ENCODE measurements at regions not wholly inside any gene's neighbourhood (a gene's known extent, or its start where the extent isn't known, plus 50 kb on each side); places are given as distances from the start of the nearest gene placed in this dataset.
"Not testable (repeated sequence)": the region's sequence is repeated elsewhere in the genome, so short reads cannot be mapped to it uniquely, and the experiment has no call there.

GRCh38 chr4:85177092-85177491 lies 210.6 kb upstream of the WDFY3 start:
- no peaks in the 10 kb centered on the region for H3K27me3 Mint-ChIP-seq
- H3K9me3 Mint-ChIP-seq: no peaks in the 10 kb centered on the region
- no peaks in the 10 kb centered on the region for H3K36me3 Mint-ChIP-seq (ENCODE audit: low read depth)
- ChIA-PET CTCF (no interaction called here), POLR2A (no interaction called here)
- no peaks in the 10 kb centered on the region for H3K4me1 Mint-ChIP-seq (ENCODE audit: low read depth)
- no peak for DNase-seq
- ATAC-seq: no peak
- H3K4me3 Mint-ChIP-seq: no peak overlapping the region
- TF ChIP-seq, protein P1, sequence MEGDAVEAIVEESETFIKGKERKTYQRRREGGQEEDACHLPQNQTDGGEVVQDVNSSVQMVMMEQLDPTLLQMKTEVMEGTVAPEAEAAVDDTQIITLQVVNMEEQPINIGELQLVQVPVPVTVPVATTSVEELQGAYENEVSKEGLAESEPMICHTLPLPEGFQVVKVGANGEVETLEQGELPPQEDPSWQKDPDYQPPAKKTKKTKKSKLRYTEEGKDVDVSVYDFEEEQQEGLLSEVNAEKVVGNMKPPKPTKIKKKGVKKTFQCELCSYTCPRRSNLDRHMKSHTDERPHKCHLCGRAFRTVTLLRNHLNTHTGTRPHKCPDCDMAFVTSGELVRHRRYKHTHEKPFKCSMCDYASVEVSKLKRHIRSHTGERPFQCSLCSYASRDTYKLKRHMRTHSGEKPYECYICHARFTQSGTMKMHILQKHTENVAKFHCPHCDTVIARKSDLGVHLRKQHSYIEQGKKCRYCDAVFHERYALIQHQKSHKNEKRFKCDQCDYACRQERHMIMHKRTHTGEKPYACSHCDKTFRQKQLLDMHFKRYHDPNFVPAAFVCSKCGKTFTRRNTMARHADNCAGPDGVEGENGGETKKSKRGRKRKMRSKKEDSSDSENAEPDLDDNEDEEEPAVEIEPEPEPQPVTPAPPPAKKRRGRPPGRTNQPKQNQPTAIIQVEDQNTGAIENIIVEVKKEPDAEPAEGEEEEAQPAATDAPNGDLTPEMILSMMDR (IDR thresholded peaks at IDR 0.05): no peak
- intact Hi-C loops (cut with micrococcal nuclease): no loop called here
- H3K27ac Mint-ChIP-seq: no peak overlapping the region

- CTCF ChIA-PET: no interaction called here
- ATAC-seq: no peak
- Mint-ChIP-seq H3K27me3 (no peaks in the 10 kb centered on the region), H3K9me3 (no peaks in the 10 kb centered on the region), H3K4me3 (no peak overlapping the region), H3K4me1 (ENCODE audit: low read depth) (no peaks in the 10 kb centered on the region), H3K27ac (no peak overlapping the region), H3K36me3 (ENCODE audit: low read depth) (no peaks in the 10 kb centered on the region)
- POLR2A ChIA-PET: no interaction called here
- TF ChIP-seq, protein P1 (IDR thresholded peaks at IDR 0.05): no peak
- DNase-seq: no peak
- intact Hi-C loops (cut with micrococcal nuclease): no loop called here
Measured at GRCh38 chr4:85177679-85178078, 211.2 kb upstream of the WDFY3 start.

- CTCF ChIA-PET: no interaction called here
- Mint-ChIP-seq H3K4me1 (ENCODE audit: low read depth) (no peaks in the 10 kb centered on the region), H3K4me3 (no peak overlapping the region), H3K9me3 (no peaks in the 10 kb centered on the region), H3K27me3 (no peaks in the 10 kb centered on the region), H3K27ac (no peak overlapping the region), H3K36me3 (ENCODE audit: low read depth) (no peaks in the 10 kb centered on the region)
- intact Hi-C loops (cut with micrococcal nuclease): no loop called here
- TF ChIP-seq, protein P1 (IDR thresholded peaks at IDR 0.05): no peak
- DNase-seq: no peak
- POLR2A ChIA-PET: no interaction called here
- no peak for ATAC-seq
Measured at GRCh38 chr4:85180533-85180932, 214.0 kb upstream of the WDFY3 start.

DNA sequence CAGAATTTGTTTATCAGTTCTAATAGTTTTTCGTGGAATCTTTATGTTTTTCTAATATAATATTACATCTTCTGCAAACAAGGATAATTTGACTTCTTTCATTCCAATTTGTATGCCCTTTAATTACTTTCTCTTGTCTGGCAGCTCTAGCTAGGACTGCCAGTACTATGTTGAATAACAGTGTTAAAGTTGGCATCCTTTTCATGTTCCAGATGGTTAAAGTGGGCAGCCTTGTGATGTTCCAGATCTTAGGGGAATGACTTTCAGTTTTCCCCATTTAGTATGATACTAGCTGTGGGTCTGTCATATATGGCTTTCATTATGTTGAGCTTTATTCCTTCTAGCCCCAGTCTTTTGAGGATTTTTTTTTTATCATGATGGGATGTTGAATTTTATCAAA lies 220.6 kb upstream of the WDFY3 start:
- H3K4me1 Mint-ChIP-seq (ENCODE audit: low read depth): no peaks in the 10 kb centered on the region
- ATAC-seq: no peak
- H3K4me3 Mint-ChIP-seq: no peak overlapping the region
- peaks cover 11% of the 10 kb centered on the region for H3K9me3 Mint-ChIP-seq
- intact Hi-C loops (cut with micrococcal nuclease): no loop called here
- H3K27me3 Mint-ChIP-seq: no peaks in the 10 kb centered on the region
- CTCF ChIA-PET: no interaction called here
- POLR2A ChIA-PET: no interaction called here
- H3K36me3 Mint-ChIP-seq (ENCODE audit: low read depth): no peaks in the 10 kb centered on the region
- H3K27ac Mint-ChIP-seq: no peak overlapping the region
- TF ChIP-seq, protein P1 (IDR thresholded peaks at IDR 0.05): no peak
- no peak for DNase-seq

DNA sequence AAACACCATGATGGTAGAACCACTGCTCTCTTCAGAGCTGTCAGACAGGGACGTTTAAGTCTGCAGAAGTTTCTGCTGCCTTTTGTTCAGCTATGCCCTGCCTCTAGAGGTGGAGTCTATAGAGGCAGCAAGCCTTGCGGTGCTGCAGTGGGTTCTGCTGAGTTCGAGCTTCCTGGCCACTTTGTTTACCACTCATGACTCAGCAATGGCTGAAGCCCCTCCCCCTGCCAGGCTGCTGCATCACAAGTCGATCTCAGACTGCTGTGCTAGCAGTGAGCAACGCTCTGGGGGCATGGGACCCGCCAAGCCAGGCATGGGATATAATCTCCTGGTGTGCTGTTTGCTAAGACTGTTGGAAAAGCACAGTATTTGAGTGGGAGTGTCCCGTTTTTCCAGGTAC lies 229.5 kb upstream of the WDFY3 start:
- H3K4me3 Mint-ChIP-seq; intact Hi-C loops (cut with micrococcal nuclease); CTCF ChIA-PET; ATAC-seq; DNase-seq; H3K27me3 Mint-ChIP-seq; POLR2A ChIA-PET; H3K27ac Mint-ChIP-seq; H3K4me1 Mint-ChIP-seq (ENCODE audit: low read depth); H3K36me3 Mint-ChIP-seq (ENCODE audit: low read depth): not testable (repeated sequence)
- peaks cover 28% of the 10 kb centered on the region for H3K9me3 Mint-ChIP-seq

- H3K9me3 Mint-ChIP-seq: peaks cover 19% of the 10 kb centered on the region
- TF ChIP-seq, protein P1 (IDR thresholded peaks at IDR 0.05): no peak
- no peak overlapping the region for H3K4me3 Mint-ChIP-seq
- H3K27ac Mint-ChIP-seq: no peak overlapping the region
- POLR2A ChIA-PET: no interaction called here
- CTCF ChIA-PET: no interaction called here
- ATAC-seq (no peak), DNase-seq (no peak)
- H3K36me3 Mint-ChIP-seq (ENCODE audit: low read depth): no peaks in the 10 kb centered on the region
- no peaks in the 10 kb centered on the region for H3K4me1 Mint-ChIP-seq (ENCODE audit: low read depth)
- intact Hi-C loops (cut with micrococcal nuclease): no loop called here
- H3K27me3 Mint-ChIP-seq: no peaks in the 10 kb centered on the region
Measured at GRCh38 chr4:85200106-85200505, 233.6 kb upstream of the WDFY3 start.
